ENCODE measurements at regions not wholly inside any gene's neighbourhood (a gene's known extent, or its start where the extent isn't known, plus 50 kb on each side); places are given as distances from the start of the nearest gene placed in this dataset.

DNA sequence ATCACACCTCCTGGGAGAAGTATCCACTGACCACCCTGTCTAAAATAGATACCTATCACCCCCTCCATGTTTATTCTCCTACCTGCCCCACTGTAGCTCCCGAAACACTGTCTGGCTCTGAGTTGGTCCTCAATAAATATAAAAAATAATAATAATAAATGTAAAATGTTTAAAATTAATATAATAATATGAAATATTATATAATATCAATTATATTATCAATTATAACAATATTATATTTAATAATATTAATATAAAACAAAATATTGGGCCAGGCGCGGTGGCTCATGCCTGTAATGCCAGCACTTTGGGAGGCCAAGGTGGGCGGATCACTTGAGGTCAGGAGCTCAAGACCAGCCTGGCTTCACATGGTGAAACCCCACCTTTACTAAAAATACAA, 52.3 kb upstream of the TIAM1 start:
- Histone ChIP-seq H3K4me3 (ENCODE audit: low read depth in 1 of 2, low read length in 2 of 2) (no peak overlapping the region), H3K36me3 (ENCODE audit: control insufficient read depth in 1 of 2, insufficient read depth in 2 of 2, low read length in 2 of 2) (no peaks in the 10 kb centered on the region), H3K4me1 (ENCODE audit: control insufficient read depth in 1 of 2, insufficient read depth in 2 of 2, low read length in 2 of 2) (no peaks in the 10 kb centered on the region), H3K9me3 (ENCODE audit: control insufficient read depth in 1 of 2, low read length in 2 of 2) (no peaks in the 10 kb centered on the region), H3K27me3 (ENCODE audit: control insufficient read depth in 1 of 2, insufficient read depth in 2 of 2, low read length in 2 of 2) (no peaks in the 10 kb centered on the region), H3K27ac (ENCODE audit: low read depth, low read length) (no peak overlapping the region), H3K9ac (ENCODE audit: low read depth in 1 of 2, low read length in 2 of 2) (no peak overlapping the region)

DNA sequence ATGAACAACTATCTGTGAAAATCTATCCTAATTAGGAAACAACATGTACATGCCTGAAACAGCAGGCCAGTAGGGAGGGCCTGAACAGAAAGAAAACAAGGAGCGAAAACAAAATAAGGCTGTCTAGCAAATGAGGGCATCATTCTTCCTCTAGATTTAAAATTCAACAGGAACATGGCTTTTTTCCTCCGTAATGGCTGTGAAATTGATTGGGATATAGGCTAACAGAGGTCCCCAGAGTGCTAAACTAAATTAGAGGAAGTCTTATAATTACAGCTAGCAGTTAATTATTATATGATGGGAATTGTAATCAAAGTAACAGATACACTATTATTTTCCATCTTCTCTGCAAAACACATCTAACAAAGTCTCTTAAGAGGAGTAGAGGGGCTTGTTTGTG, 51.7 kb upstream of the TIAM1 start:
- Histone ChIP-seq H3K9me3 (ENCODE audit: control insufficient read depth in 1 of 2, low read length in 2 of 2) (no peaks in the 10 kb centered on the region), H3K27me3 (ENCODE audit: control insufficient read depth in 1 of 2, insufficient read depth in 2 of 2, low read length in 2 of 2) (no peaks in the 10 kb centered on the region), H3K4me3 (ENCODE audit: low read depth in 1 of 2, low read length in 2 of 2) (no peak overlapping the region), H3K4me1 (ENCODE audit: control insufficient read depth in 1 of 2, insufficient read depth in 2 of 2, low read length in 2 of 2) (no peaks in the 10 kb centered on the region), H3K9ac (ENCODE audit: low read depth in 1 of 2, low read length in 2 of 2) (no peak overlapping the region), H3K27ac (ENCODE audit: low read depth, low read length) (no peak overlapping the region), H3K36me3 (ENCODE audit: control insufficient read depth in 1 of 2, insufficient read depth in 2 of 2, low read length in 2 of 2) (no peaks in the 10 kb centered on the region)

DNA sequence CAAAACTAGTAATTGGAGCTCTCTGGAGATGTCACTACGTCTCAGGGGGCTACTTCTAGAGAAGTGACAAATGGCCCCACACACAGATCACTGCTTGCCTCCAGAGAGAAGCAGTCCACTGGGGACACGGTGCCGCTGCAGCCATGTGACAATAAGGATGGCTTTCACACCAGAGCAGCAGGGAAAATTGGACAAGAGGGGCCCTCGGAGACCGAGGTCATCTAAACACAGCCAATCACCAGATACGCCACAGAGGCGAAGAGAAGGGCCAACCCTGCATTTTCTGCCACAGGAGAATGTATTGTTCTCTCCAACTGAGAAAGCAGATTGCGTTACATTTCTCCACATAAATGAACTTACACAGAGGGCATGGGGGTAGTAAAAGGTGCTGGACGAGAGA, 51.2 kb upstream of the TIAM1 start:
- Histone ChIP-seq H3K27ac (ENCODE audit: low read depth, low read length) (no peak overlapping the region), H3K4me3 (ENCODE audit: low read depth in 1 of 2, low read length in 2 of 2) (no peak overlapping the region), H3K4me1 (ENCODE audit: control insufficient read depth in 1 of 2, insufficient read depth in 2 of 2, low read length in 2 of 2) (no peaks in the 10 kb centered on the region), H3K36me3 (ENCODE audit: control insufficient read depth in 1 of 2, insufficient read depth in 2 of 2, low read length in 2 of 2) (no peaks in the 10 kb centered on the region), H3K9me3 (ENCODE audit: control insufficient read depth in 1 of 2, low read length in 2 of 2) (no peaks in the 10 kb centered on the region), H3K9ac (ENCODE audit: low read depth in 1 of 2, low read length in 2 of 2) (no peak overlapping the region), H3K27me3 (ENCODE audit: control insufficient read depth in 1 of 2, insufficient read depth in 2 of 2, low read length in 2 of 2) (no peaks in the 10 kb centered on the region)

DNA sequence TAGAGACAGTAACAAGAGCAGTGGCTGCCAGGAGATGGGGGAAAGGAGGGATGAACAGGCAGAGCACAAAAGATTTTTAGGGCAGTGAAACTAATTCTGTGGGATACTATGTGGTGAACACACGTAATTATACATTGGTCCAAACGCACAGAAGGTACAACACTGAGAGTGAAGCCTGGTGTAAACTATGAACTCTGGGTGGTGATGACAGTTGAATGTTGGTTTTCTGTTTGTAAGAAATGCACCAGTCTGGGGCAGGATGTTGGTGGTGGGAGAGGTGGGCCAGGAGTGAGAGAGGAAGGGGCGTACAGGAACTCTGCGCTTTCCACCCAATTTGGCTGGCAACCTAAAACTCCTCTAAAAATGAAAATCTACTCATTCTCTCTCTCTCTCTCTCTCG, 50.2 kb upstream of the TIAM1 start:
- Histone ChIP-seq H3K4me3 (ENCODE audit: low read depth in 1 of 2, low read length in 2 of 2) (no peak overlapping the region), H3K36me3 (ENCODE audit: control insufficient read depth in 1 of 2, insufficient read depth in 2 of 2, low read length in 2 of 2) (no peaks in the 10 kb centered on the region), H3K9ac (ENCODE audit: low read depth in 1 of 2, low read length in 2 of 2) (no peak overlapping the region), H3K9me3 (ENCODE audit: control insufficient read depth in 1 of 2, low read length in 2 of 2) (no peaks in the 10 kb centered on the region), H3K27me3 (ENCODE audit: control insufficient read depth in 1 of 2, insufficient read depth in 2 of 2, low read length in 2 of 2) (no peaks in the 10 kb centered on the region), H3K27ac (ENCODE audit: low read depth, low read length) (no peak overlapping the region), H3K4me1 (ENCODE audit: control insufficient read depth in 1 of 2, insufficient read depth in 2 of 2, low read length in 2 of 2) (no peaks in the 10 kb centered on the region)

Measured in duodenal mucosa (tissue), 2 donors.